ENCODE measurements at regions not wholly inside any gene's neighbourhood (a gene's known extent, or its start where the extent isn't known, plus 50 kb on each side); places are given as distances from the start of the nearest gene placed in this dataset.

DNA sequence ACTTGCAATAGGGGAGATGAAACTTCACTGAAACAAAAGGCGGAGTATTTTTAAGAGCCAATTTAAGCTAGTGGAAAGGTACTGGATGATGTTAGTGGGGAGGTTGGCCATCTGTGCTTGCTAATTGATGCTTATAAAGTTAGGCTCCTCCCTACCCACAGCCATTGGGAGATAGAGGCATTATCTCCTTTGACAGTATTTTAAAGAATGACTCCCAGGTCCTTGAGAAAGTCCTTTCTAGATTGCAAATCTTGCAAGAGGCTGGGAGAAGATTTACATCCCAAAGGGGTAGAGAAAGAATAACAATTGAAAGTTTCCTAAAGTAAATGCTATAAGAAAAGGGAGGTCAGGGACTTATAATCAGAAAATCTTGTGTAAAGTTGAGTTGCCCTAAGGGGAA is 282.6 kb downstream of the BRINP1 start:
- no peaks in the 10 kb centered on the region for H3K27me3 ChIP-seq (ENCODE audit: insufficient read depth, low read length, poor library complexity, severe bottlenecking)
- no peak overlapping the region for H2AFZ ChIP-seq (ENCODE audit: low read length)
- H3K9me3 ChIP-seq (ENCODE audit: insufficient read depth, low read depth, low read length) = no peaks in the 10 kb centered on the region
- H3K9me2 ChIP-seq (replicated peaks; ENCODE audit: low read depth, low read length) = no peaks in the 10 kb centered on the region
- H3K9ac ChIP-seq (ENCODE audit: low read depth, low read length, poor library complexity, severe bottlenecking) = no peak overlapping the region
- no peaks in the 10 kb centered on the region for H3K79me2 ChIP-seq (ENCODE audit: insufficient read depth, low read length)
- no peaks in the 10 kb centered on the region for H3K36me3 ChIP-seq (ENCODE audit: insufficient read depth, low read length)
- H3K4me1 ChIP-seq (ENCODE audit: insufficient read depth, low read length, poor library complexity, severe bottlenecking) = no peaks in the 10 kb centered on the region
- H3K4me2 ChIP-seq (ENCODE audit: low read depth, low read length, poor library complexity, severe bottlenecking) = no peak overlapping the region
- H3F3A ChIP-seq (ENCODE audit: low read depth) = no peaks in the 10 kb centered on the region
- H3K4me3 ChIP-seq (ENCODE audit: low read length, poor library complexity, severe bottlenecking) = no peak overlapping the region
- H4K20me1 ChIP-seq (ENCODE audit: insufficient read depth, low read length, poor library complexity, severe bottlenecking) = no peaks in the 10 kb centered on the region
- no peak for TF ChIP-seq EZH2phosphoT487 (IDR thresholded peaks at IDR 0.05; ENCODE audit: borderline replicate concordance)
- TF ChIP-seq, protein P1, sequence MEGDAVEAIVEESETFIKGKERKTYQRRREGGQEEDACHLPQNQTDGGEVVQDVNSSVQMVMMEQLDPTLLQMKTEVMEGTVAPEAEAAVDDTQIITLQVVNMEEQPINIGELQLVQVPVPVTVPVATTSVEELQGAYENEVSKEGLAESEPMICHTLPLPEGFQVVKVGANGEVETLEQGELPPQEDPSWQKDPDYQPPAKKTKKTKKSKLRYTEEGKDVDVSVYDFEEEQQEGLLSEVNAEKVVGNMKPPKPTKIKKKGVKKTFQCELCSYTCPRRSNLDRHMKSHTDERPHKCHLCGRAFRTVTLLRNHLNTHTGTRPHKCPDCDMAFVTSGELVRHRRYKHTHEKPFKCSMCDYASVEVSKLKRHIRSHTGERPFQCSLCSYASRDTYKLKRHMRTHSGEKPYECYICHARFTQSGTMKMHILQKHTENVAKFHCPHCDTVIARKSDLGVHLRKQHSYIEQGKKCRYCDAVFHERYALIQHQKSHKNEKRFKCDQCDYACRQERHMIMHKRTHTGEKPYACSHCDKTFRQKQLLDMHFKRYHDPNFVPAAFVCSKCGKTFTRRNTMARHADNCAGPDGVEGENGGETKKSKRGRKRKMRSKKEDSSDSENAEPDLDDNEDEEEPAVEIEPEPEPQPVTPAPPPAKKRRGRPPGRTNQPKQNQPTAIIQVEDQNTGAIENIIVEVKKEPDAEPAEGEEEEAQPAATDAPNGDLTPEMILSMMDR (conservative IDR thresholded peaks at IDR 0.05; ENCODE audit: low read length) = no peak

DNA sequence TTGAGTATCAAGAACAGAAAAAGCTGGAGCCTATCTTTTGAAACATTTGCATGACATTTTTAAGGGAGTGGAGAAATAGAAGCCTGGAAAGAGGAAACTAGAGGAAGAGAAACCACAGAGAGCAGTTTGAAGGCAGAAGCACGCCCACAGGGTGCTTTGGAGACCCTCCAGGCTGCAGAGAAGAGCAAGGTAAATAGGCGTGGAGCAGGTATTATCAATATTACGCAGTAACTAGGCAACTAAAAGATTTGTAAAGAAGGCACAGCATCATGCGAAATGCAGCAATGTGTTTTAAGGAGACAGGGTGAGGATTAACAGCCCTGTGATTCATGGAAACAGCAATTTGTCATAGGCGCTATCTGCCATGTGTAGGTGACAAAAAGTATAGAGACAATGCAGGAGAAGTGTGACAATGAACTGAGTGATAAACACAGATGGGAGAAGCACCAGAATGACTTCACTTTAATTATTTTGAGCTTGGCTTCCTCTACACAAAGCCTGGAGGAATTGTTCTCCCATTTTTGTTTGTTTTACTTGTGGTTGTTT is 281.2 kb downstream of the BRINP1 start:
- H3K36me3 ChIP-seq (ENCODE audit: insufficient read depth, low read length) = no peaks in the 10 kb centered on the region
- H3F3A ChIP-seq (ENCODE audit: low read depth) = no peaks in the 10 kb centered on the region
- no peak overlapping the region for H3K4me3 ChIP-seq (ENCODE audit: low read length, poor library complexity, severe bottlenecking)
- no peaks in the 10 kb centered on the region for H3K9me2 ChIP-seq (replicated peaks; ENCODE audit: low read depth, low read length)
- H3K79me2 ChIP-seq (ENCODE audit: insufficient read depth, low read length) = no peaks in the 10 kb centered on the region
- no peaks in the 10 kb centered on the region for H4K20me1 ChIP-seq (ENCODE audit: insufficient read depth, low read length, poor library complexity, severe bottlenecking)
- H3K9ac ChIP-seq (ENCODE audit: low read depth, low read length, poor library complexity, severe bottlenecking) = no peak overlapping the region
- H3K9me3 ChIP-seq (ENCODE audit: insufficient read depth, low read depth, low read length) = no peaks in the 10 kb centered on the region
- no peaks in the 10 kb centered on the region for H3K4me1 ChIP-seq (ENCODE audit: insufficient read depth, low read length, poor library complexity, severe bottlenecking)
- no peaks in the 10 kb centered on the region for H3K27me3 ChIP-seq (ENCODE audit: insufficient read depth, low read length, poor library complexity, severe bottlenecking)
- TF ChIP-seq, protein P1 (conservative IDR thresholded peaks at IDR 0.05; ENCODE audit: low read length) = no peak
- no peak overlapping the region for H2AFZ ChIP-seq (ENCODE audit: low read length)
- H3K4me2 ChIP-seq (ENCODE audit: low read depth, low read length, poor library complexity, severe bottlenecking) = no peak overlapping the region

DNA sequence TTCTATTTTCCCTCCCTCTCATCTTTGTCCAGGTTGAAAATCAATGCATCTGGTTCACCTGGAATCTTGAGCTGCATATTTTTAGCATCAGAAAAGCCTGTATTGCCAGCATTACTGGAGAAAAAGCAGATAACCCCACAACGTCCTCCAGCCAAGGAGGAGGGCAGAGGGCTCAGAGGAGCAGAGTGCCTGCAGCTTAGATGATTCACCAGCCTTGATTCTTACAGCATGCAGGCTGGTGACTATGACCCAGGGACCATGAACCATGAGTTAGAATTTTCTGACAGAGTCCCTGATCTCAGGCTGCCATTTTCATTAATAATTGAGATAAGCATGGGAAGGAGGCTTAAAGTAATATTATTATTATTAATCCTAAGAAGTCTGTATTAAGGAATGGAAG is 278.2 kb downstream of the BRINP1 start:
- Histone ChIP-seq H3K9me2 (replicated peaks; ENCODE audit: low read depth, low read length) (no peaks in the 10 kb centered on the region), H3K4me2 (ENCODE audit: low read depth, low read length, poor library complexity, severe bottlenecking) (no peak overlapping the region), H3K79me2 (ENCODE audit: insufficient read depth, low read length) (no peaks in the 10 kb centered on the region), H3K4me3 (ENCODE audit: low read length, poor library complexity, severe bottlenecking) (no peak overlapping the region), H3K4me1 (ENCODE audit: insufficient read depth, low read length, poor library complexity, severe bottlenecking) (no peaks in the 10 kb centered on the region), H3K36me3 (ENCODE audit: insufficient read depth, low read length) (no peaks in the 10 kb centered on the region), H3K9ac (ENCODE audit: low read depth, low read length, poor library complexity, severe bottlenecking) (no peak overlapping the region), H4K20me1 (ENCODE audit: insufficient read depth, low read length, poor library complexity, severe bottlenecking) (no peaks in the 10 kb centered on the region), H2AFZ (ENCODE audit: low read length) (no peak overlapping the region), H3K9me3 (ENCODE audit: insufficient read depth, low read depth, low read length) (no peaks in the 10 kb centered on the region), H3F3A (ENCODE audit: low read depth) (no peaks in the 10 kb centered on the region), H3K27me3 (ENCODE audit: insufficient read depth, low read length, poor library complexity, severe bottlenecking) (no peaks in the 10 kb centered on the region)
- TF ChIP-seq, protein P1 (conservative IDR thresholded peaks at IDR 0.05; ENCODE audit: low read length) = no peak
- TF ChIP-seq EZH2phosphoT487 (IDR thresholded peaks at IDR 0.05; ENCODE audit: borderline replicate concordance) = no peak
